Caco-2 (cell line): ENCODE measurements at regions not wholly inside any gene's neighbourhood (a gene's known extent, or its start where the extent isn't known, plus 50 kb on each side); places are given as distances from the start of the nearest gene placed in this dataset.

Source experiments
- BruUV-seq: library from RNA; stranded (reverse); fragments of 400-500 nt; replicated peaks from 2 replicates; lab custom pipeline; 2021; lab: Mats Ljungman, UMichigan
- CTCF ChIA-PET: fragments of 300-600 bp; sonication (Branson Sonifier 250); formaldehyde crosslinking; loops from one replicate; lab custom pipeline; 2022; ENCODE audit warnings: antibody characterized with exemption; lab: Charles Lee
- POLR2A ChIA-PET: fragments of 300-600 bp; sonication (Branson Sonifier 250); formaldehyde crosslinking; loops from one replicate; lab custom pipeline; 2022; ENCODE audit warnings: antibody characterized with exemption; lab: Charles Lee
- DNase-seq, 2 experiments: peaks; one replicate each; pipeline versions ENCODE4 v3.0.0 to v3.0.0-alpha.2; 2020 to 2022
- H3K27me3 ChIP-seq: replicated peaks from 2 replicates; pipeline ENCODE4 v1.6.0; 2011; ENCODE audit warnings: low read length; ENCODE audit not compliant: control insufficient read depth, insufficient read depth
- H3K36me3 ChIP-seq: 2 replicates; pipeline ENCODE4 v1.5.1; 2011; ENCODE audit warnings: low read length; ENCODE audit not compliant: control insufficient read depth, insufficient read depth
- H3K4me1 ChIP-seq: fragments of 250-450 bp; sonication (Bioruptor Pico); 2 replicates; pipeline ENCODE4 v1.5.1; 2020; ENCODE audit warnings: mild to moderate bottlenecking
- H3K4me3 ChIP-seq: 2 replicates; pipeline ENCODE4 v1.5.1; 2011; ENCODE audit warnings: low read depth, mild to moderate bottlenecking, control low read depth, low read length
- H3K9me3 ChIP-seq: fragments of 250-450 bp; sonication (Bioruptor Pico); 2 replicates; pipeline ENCODE4 v1.5.1; 2020; ENCODE audit warnings: mild to moderate bottlenecking, moderate library complexity
- H3K27ac Mint-ChIP-seq: one replicate; pipeline ENCODE4 v1.8.0; 2022; ENCODE audit warnings: mixed read lengths; ENCODE audit not compliant: unreplicated experiment
- H3K27me3 Mint-ChIP-seq: one replicate; pipeline ENCODE4 v1.8.0; 2022; ENCODE audit warnings: mixed read lengths; ENCODE audit not compliant: insufficient read depth, unreplicated experiment
- H3K36me3 Mint-ChIP-seq: one replicate; pipeline ENCODE4 v1.8.0; 2022; ENCODE audit warnings: mild to moderate bottlenecking, mixed read lengths; ENCODE audit not compliant: insufficient read depth, unreplicated experiment
- H3K4me1 Mint-ChIP-seq: one replicate; pipeline ENCODE4 v1.8.0; 2022; ENCODE audit warnings: low read depth, mixed read lengths; ENCODE audit not compliant: unreplicated experiment
- H3K4me3 Mint-ChIP-seq: one replicate; pipeline ENCODE4 v1.8.0; 2022; ENCODE audit warnings: mild to moderate bottlenecking, moderate library complexity, mixed read lengths; ENCODE audit not compliant: unreplicated experiment
- H3K9me3 Mint-ChIP-seq: one replicate; pipeline ENCODE4 v1.8.0; 2022; ENCODE audit warnings: mixed read lengths; ENCODE audit not compliant: unreplicated experiment
- CTCF ChIP-seq, 2 experiments: fragments of 200-600 bp in 1 of 2; IDR thresholded peaks; 1 replicate in 1 of 2; 2 replicates in 1 of 2; pipeline versions ENCODE4 v1.5.1 to v1.8.0; 2011 to 2022; ENCODE audit warnings: antibody characterized with exemption in 1 of 2, control low read depth in 1 of 2, inconsistent platforms in 1 of 2, low read depth in 1 of 2, low read length in 1 of 2, mild to moderate bottlenecking in 1 of 2, moderate library complexity in 1 of 2; ENCODE audit not compliant: insufficient read depth in 1 of 2, severe bottlenecking in 1 of 2, unreplicated experiment in 1 of 2
- intact Hi-C: fragments of 100-400 bp; cut with micrococcal nuclease; formaldehyde crosslinking; loops from one replicate; pipeline ENCODE4 v1.10.0; 2022; ENCODE audit not compliant: unreplicated experiment

- ChIA-PET CTCF (interaction anchor here (1.2 kb wide), 1 partner anchor 119 kb away, joined by 4 read pairs; the partner anchor contains the start of gene DCAF1), POLR2A (no interaction called here)
- Histone ChIP-seq H3K27me3 (no peaks in the 10 kb centered on the region), H3K9me3 (no peaks in the 10 kb centered on the region), H3K36me3 (no peaks in the 10 kb centered on the region), H3K4me1 (0 out of 2 replicates have a peak, but pooled peaks cover 3% of the 10 kb centered on the region), H3K4me3 (no peak overlapping the region)
- TF ChIP-seq CTCF (IDR thresholded peaks at IDR 0.05; ENCODE audit: insufficient read depth in 1 of 2, low read depth in 1 of 2, low read length in 1 of 2, severe bottlenecking in 1 of 2, unreplicated experiment in 1 of 2) = no peak
- H3K36me3 Mint-ChIP-seq = peaks cover 6% of the 10 kb centered on the region
- intact Hi-C loops = no loop called here
- no peak overlapping the region for H3K4me3 Mint-ChIP-seq
- no peak overlapping the region for H3K27ac Mint-ChIP-seq
- no TSS peak for BruUV-seq
- H3K9me3 Mint-ChIP-seq = no peaks in the 10 kb centered on the region
- peaks cover 15% of the 10 kb centered on the region for H3K4me1 Mint-ChIP-seq
- no peak for DNase-seq
- no peaks in the 10 kb centered on the region for H3K27me3 Mint-ChIP-seq
These were observed 52.6 kb upstream of the TEX264 start for GRCh38 chr3:51618496-51618895.

- Histone ChIP-seq H3K9me3 (no peaks in the 10 kb centered on the region), H3K27me3 (no peaks in the 10 kb centered on the region), H3K4me1 (0 out of 2 replicates have a peak, but pooled peaks cover 3% of the 10 kb centered on the region), H3K36me3 (no peaks in the 10 kb centered on the region), H3K4me3 (no peak overlapping the region)
- intact Hi-C loops = no loop called here
- peaks cover 6% of the 10 kb centered on the region for H3K36me3 Mint-ChIP-seq
- H3K27me3 Mint-ChIP-seq = no peaks in the 10 kb centered on the region
- peaks cover 15% of the 10 kb centered on the region for H3K4me1 Mint-ChIP-seq
- H3K9me3 Mint-ChIP-seq = no peaks in the 10 kb centered on the region
- H3K27ac Mint-ChIP-seq = no peak overlapping the region
- no peak for DNase-seq
- CTCF ChIA-PET = interaction anchor here (0.7 kb wide), 1 partner anchor 192 kb away, joined by 4 read pairs; no protein-coding TSS in a partner anchor
- POLR2A ChIA-PET = interaction anchor here (0.9 kb wide), 1 partner anchor 120 kb away, joined by 11 read pairs; the partner anchor contains the start of gene DCAF1
- no TSS peak for BruUV-seq
- TF ChIP-seq CTCF (IDR thresholded peaks at IDR 0.05; ENCODE audit: insufficient read depth in 1 of 2, low read depth in 1 of 2, low read length in 1 of 2, severe bottlenecking in 1 of 2, unreplicated experiment in 1 of 2) = no peak
- H3K4me3 Mint-ChIP-seq = no peak overlapping the region
These were observed 51.1 kb upstream of the TEX264 start for GRCh38 chr3:51619983-51620382.

- no peaks in the 10 kb centered on the region for H3K9me3 ChIP-seq
- Mint-ChIP-seq H3K4me3 (no peak overlapping the region), H3K9me3 (no peaks in the 10 kb centered on the region), H3K27me3 (no peaks in the 10 kb centered on the region), H3K4me1 (peaks cover 15% of the 10 kb centered on the region), H3K27ac (no peak overlapping the region), H3K36me3 (peaks cover 2% of the 10 kb centered on the region)
- no peak for TF ChIP-seq CTCF (IDR thresholded peaks at IDR 0.05; ENCODE audit: insufficient read depth in 1 of 2, low read depth in 1 of 2, low read length in 1 of 2, severe bottlenecking in 1 of 2, unreplicated experiment in 1 of 2)
- DNase-seq = no peak
- CTCF ChIA-PET = no interaction called here
- no TSS peak for BruUV-seq
- POLR2A ChIA-PET = interaction anchor here (0.9 kb wide), 1 partner anchor 121 kb away, joined by 11 read pairs; the partner anchor contains the start of gene DCAF1
- no peaks in the 10 kb centered on the region for H3K36me3 ChIP-seq
- no peak overlapping the region for H3K4me3 ChIP-seq
- H3K4me1 ChIP-seq = 0 out of 2 replicates have a peak, but pooled peaks cover 3% of the 10 kb centered on the region
- intact Hi-C loops = no loop called here
- H3K27me3 ChIP-seq = no peaks in the 10 kb centered on the region
These were observed 50.5 kb upstream of the TEX264 start for GRCh38 chr3:51620543-51620942.
